C4-2B (cell line): ENCODE measurements at regions not wholly inside any gene's neighbourhood (a gene's known extent, or its start where the extent isn't known, plus 50 kb on each side); places are given as distances from the start of the nearest gene placed in this dataset.

Experiments
- ZFX ChIP-seq: fragments of 450-650 bp; IDR thresholded peaks from 2 replicates; pipeline ENCODE4 v1.6.1; 2017
- TF ChIP-seq, protein P1 (sequence below): fragments of 450-650 bp; conservative IDR thresholded peaks from 2 replicates; pipeline ENCODE4 v1.5.1; 2017; ENCODE audit warnings: mild to moderate bottlenecking

DNA sequence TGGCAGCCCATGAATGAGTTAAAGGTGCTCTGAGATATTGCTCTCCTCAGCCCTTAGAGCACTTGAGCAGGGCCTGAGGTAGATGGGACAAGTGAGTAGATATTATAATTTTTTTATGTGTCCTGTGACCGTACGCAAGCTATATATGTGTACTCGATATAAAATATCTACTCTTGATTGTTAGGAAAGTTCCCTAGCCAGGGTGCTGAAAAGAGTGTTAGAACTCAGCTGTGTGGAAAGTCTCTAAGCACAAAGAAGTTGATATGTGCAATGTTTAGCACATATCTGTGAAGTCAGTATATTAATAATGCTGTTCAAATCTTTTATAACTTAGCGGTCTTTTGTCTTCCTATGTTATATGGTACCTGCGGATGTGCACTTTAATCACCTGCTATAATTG lies 114.6 kb upstream of the PLD5 start:
- TF ChIP-seq, protein P1, sequence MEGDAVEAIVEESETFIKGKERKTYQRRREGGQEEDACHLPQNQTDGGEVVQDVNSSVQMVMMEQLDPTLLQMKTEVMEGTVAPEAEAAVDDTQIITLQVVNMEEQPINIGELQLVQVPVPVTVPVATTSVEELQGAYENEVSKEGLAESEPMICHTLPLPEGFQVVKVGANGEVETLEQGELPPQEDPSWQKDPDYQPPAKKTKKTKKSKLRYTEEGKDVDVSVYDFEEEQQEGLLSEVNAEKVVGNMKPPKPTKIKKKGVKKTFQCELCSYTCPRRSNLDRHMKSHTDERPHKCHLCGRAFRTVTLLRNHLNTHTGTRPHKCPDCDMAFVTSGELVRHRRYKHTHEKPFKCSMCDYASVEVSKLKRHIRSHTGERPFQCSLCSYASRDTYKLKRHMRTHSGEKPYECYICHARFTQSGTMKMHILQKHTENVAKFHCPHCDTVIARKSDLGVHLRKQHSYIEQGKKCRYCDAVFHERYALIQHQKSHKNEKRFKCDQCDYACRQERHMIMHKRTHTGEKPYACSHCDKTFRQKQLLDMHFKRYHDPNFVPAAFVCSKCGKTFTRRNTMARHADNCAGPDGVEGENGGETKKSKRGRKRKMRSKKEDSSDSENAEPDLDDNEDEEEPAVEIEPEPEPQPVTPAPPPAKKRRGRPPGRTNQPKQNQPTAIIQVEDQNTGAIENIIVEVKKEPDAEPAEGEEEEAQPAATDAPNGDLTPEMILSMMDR = no peak
- no peak for TF ChIP-seq ZFX
